ENCODE measurements at regions not wholly inside any gene's neighbourhood (a gene's known extent, or its start where the extent isn't known, plus 50 kb on each side); places are given as distances from the start of the nearest gene placed in this dataset.

DNA sequence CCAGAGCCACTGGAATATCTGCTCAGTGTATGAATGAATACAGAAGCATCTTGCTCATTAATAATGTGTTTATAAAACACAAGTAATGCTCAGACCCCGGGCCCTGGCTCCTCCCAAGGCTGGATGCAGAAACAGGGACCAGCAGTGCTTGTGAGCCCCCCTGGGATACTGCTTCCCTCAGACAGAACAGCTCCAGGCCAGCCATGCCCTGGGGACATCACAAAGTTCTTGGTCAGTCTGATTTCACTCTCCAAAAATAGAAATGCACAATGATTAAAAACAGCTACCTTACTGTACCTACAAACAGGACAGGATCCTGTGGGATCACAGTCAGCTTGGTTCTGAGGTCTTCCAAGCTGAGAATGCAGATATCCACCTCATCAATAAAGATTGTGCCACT lies 68.2 kb downstream of the ABCC12 start (continued):
- TF ChIP-seq CHD7 (IDR thresholded peaks at IDR 0.05; ENCODE audit: insufficient replicate concordance, low read length), result no peak
- TF ChIP-seq RAD21 (IDR thresholded peaks at IDR 0.05 in 1 of 2, conservative IDR thresholded peaks at IDR 0.05 in 1 of 2; ENCODE audit: low read depth in 2 of 2, low read length in 2 of 2), result no peak
- no peak for TF ChIP-seq CEBPB (IDR thresholded peaks at IDR 0.05; ENCODE audit: low read depth, low read length)
- TF ChIP-seq BACH1 (IDR thresholded peaks at IDR 0.05; ENCODE audit: low read length), result no peak
- TF ChIP-seq POLR2A (IDR thresholded peaks at IDR 0.05; ENCODE audit: control extremely low read depth in 1 of 2, low read depth in 2 of 2, low read length in 2 of 2), result no peak
- no peak for TF ChIP-seq KDM1A (IDR thresholded peaks at IDR 0.05; ENCODE audit: borderline replicate concordance, low read length)
- TF ChIP-seq MAFK (IDR thresholded peaks at IDR 0.05; ENCODE audit: low read depth, low read length), result no peak
